ENCODE measurements at regions not wholly inside any gene's neighbourhood (a gene's known extent, or its start where the extent isn't known, plus 50 kb on each side); places are given as distances from the start of the nearest gene placed in this dataset.

DNA sequence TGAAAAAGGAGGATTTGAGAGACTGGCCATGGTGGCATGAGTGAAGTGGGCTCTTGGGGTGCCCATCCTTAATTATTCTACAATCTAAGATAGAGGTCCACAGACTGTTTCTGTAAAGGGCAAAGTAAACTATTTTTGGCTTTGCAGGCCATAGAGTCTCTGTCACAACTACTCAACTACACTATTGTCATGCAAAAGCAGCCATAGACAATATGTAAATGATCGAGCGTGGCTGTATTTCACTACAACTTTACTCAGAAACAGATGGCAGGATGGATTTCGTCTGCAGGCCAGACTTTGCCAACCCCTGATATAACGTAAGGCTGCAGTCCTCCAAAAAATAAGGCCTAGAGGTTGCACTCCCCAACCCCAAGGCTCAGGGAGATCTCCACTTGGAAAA lies 58.2 kb upstream of the NAA20 start:
- H3K27me3 ChIP-seq (ENCODE audit: control insufficient read depth, insufficient read depth, low read length): no peaks in the 10 kb centered on the region
- TF ChIP-seq, protein P1, sequence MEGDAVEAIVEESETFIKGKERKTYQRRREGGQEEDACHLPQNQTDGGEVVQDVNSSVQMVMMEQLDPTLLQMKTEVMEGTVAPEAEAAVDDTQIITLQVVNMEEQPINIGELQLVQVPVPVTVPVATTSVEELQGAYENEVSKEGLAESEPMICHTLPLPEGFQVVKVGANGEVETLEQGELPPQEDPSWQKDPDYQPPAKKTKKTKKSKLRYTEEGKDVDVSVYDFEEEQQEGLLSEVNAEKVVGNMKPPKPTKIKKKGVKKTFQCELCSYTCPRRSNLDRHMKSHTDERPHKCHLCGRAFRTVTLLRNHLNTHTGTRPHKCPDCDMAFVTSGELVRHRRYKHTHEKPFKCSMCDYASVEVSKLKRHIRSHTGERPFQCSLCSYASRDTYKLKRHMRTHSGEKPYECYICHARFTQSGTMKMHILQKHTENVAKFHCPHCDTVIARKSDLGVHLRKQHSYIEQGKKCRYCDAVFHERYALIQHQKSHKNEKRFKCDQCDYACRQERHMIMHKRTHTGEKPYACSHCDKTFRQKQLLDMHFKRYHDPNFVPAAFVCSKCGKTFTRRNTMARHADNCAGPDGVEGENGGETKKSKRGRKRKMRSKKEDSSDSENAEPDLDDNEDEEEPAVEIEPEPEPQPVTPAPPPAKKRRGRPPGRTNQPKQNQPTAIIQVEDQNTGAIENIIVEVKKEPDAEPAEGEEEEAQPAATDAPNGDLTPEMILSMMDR (IDR thresholded peaks at IDR 0.05; ENCODE audit: insufficient read depth, low read depth, low read length): no peak
- peaks cover 18% of the 10 kb centered on the region for H3K36me3 ChIP-seq (ENCODE audit: control insufficient read depth, insufficient read depth, low read length)
- POLR2A ChIA-PET: no interaction called here
- CTCF ChIA-PET: no interaction called here
- DNase-seq (ENCODE audit: low read depth): no peak
- H3K4me3 ChIP-seq (ENCODE audit: low read depth, low read length): no peak overlapping the region

DNA sequence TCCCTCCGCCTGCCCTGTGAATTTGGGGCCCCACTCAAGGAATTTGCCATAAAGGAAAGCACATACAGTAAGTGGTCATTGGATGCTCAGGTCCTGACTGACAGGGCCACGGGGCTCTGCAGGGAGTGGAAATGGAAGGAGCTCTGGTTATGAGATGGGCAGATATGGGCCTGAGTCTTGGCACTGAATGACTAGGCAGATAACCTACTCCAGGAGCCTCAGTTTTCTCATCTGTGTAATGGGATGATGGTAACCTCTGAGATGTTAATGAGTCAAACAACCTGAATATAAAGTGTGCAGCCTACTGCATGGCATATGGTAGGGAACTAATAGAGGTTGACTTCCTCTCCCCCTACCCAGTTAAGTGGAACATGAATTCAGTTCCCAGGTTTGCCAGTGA lies 56.4 kb upstream of the NAA20 start:
- POLR2A ChIA-PET: no interaction called here
- DNase-seq (ENCODE audit: low read depth): no peak
- TF ChIP-seq, protein P1 (IDR thresholded peaks at IDR 0.05; ENCODE audit: insufficient read depth, low read depth, low read length): no peak
- Histone ChIP-seq H3K4me3 (ENCODE audit: low read depth, low read length) (no peak overlapping the region), H3K36me3 (ENCODE audit: control insufficient read depth, insufficient read depth, low read length) (peaks cover 18% of the 10 kb centered on the region), H3K27me3 (ENCODE audit: control insufficient read depth, insufficient read depth, low read length) (no peaks in the 10 kb centered on the region)
- CTCF ChIA-PET: interaction anchor here (0.8 kb wide), 1 partner anchor 14 kb away, joined by 3 read pairs; no protein-coding TSS in a partner anchor

DNA sequence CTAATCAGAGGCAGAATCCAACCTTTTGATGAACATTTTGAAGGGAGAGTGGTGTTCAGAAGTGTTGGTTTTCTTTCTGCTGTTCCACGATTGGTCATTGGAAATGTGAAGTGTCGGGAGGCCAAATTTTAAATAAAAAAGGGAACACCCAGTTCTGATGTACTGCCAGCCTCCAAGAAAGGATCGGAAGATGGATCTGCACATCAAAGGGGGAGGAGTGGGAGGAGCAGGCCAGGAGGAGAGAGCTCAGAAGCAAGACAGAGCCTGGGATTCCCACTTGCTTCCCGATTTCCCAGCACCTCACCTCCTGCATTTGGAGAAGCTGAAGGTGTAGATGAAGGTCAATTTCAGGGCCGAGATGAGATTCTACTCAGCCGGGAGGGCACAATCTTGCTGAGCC lies 55.9 kb upstream of the NAA20 start:
- ChIA-PET POLR2A (no interaction called here), CTCF (no interaction called here)
- DNase-seq (ENCODE audit: low read depth): no peak
- H3K4me3 ChIP-seq (ENCODE audit: low read depth, low read length): no peak overlapping the region
- H3K36me3 ChIP-seq (ENCODE audit: control insufficient read depth, insufficient read depth, low read length): peaks cover 18% of the 10 kb centered on the region
- no peaks in the 10 kb centered on the region for H3K27me3 ChIP-seq (ENCODE audit: control insufficient read depth, insufficient read depth, low read length)
- TF ChIP-seq, protein P1 (IDR thresholded peaks at IDR 0.05; ENCODE audit: insufficient read depth, low read depth, low read length): no peak

- H3K36me3 ChIP-seq (ENCODE audit: control insufficient read depth, insufficient read depth, low read length): peaks cover 20% of the 10 kb centered on the region
- H3K4me3 ChIP-seq (ENCODE audit: low read depth, low read length): no peak overlapping the region
- ChIA-PET POLR2A (no interaction called here), CTCF (no interaction called here)
- TF ChIP-seq, protein P1 (IDR thresholded peaks at IDR 0.05; ENCODE audit: insufficient read depth, low read depth, low read length): no peak
- no peaks in the 10 kb centered on the region for H3K27me3 ChIP-seq (ENCODE audit: control insufficient read depth, insufficient read depth, low read length)
- no peak for DNase-seq (ENCODE audit: low read depth)
These were observed 54.2 kb upstream of the NAA20 start for GRCh38 chr20:19962958-19963357.

GRCh38 chr20:19964289-19965265 lies 52.6 kb upstream of the NAA20 start:
- peak; percentile 87 for DNase-seq (ENCODE audit: low read depth)
- Histone ChIP-seq H3K36me3 (ENCODE audit: control insufficient read depth, insufficient read depth, low read length) (peaks cover 14% of the 10 kb centered on the region), H3K4me3 (ENCODE audit: low read depth, low read length) (no peak overlapping the region), H3K27me3 (ENCODE audit: control insufficient read depth, insufficient read depth, low read length) (no peaks in the 10 kb centered on the region)
- TF ChIP-seq, protein P1 (IDR thresholded peaks at IDR 0.05; ENCODE audit: insufficient read depth, low read depth, low read length): no peak
- POLR2A ChIA-PET: no interaction called here
- CTCF ChIA-PET: interaction anchor here (0.6 to 3.2 kb wide), 7 partner anchors 10 to 275 kb away, joined by 3 to 16 read pairs (median 3); no protein-coding TSS in a partner anchor
